ENCODE measurements at regions not wholly inside any gene's neighbourhood (a gene's known extent, or its start where the extent isn't known, plus 50 kb on each side); places are given as distances from the start of the nearest gene placed in this dataset.

DNA sequence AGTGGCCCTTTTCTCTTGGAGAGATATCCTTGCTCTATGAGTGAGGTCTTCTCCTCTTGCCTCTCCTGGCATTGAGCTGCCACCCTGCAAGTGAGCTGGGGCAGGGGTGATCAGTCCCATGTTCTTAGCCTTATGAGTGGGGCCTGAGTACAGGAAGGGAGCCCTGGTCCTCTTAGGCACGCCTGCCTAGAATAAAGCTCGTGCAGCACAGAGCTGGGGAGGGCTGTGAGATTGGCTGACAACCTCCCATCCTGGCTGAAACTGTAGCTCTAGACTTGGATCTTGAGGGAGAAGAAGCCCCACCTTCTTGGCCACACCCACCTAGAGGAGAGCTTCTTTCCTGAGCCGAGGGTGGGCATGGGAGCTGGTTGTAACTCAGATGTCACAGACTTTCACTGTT, 305.0 kb upstream of the ZNF32 start:
- TF ChIP-seq CTCF (IDR thresholded peaks at IDR 0.05; ENCODE audit: insufficient read depth, low read depth, low read length): no peak
- CTCF ChIA-PET: interaction anchor here (0.6 to 2.2 kb wide), 4 partner anchors 9 to 433 kb away, joined by 3 to 8 read pairs (median 4); no protein-coding TSS in a partner anchor

DNA sequence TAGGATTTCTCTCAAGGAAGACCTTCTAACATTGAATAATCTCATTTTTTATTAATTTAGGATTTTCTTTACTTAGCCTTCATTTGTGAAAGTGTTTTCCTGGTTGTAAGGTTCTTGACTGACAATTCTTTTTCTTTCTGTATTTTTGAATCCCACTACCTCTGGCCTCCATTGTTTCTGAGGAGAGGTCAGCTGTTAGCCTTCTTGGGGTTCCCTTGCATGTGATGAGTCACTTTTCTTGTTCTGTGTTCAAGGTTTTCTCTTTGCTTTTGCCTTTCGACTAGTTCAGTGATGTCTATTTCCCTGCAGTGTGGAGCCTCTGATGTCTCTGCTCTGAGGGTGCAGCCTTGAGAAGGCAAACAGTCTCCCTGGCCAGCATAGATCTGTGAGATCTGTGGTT, 304.1 kb upstream of the ZNF32 start:
- no peaks in the 10 kb centered on the region for H3K36me3 ChIP-seq (ENCODE audit: control insufficient read depth, insufficient read depth, low read length)
- CTCF ChIA-PET: interaction anchor here (0.9 to 1.1 kb wide), 2 partner anchors 22 to 434 kb away, joined by 3 to 4 read pairs; no protein-coding TSS in a partner anchor
- no peak for DNase-seq (ENCODE audit: low read depth)
- POLR2A ChIA-PET: no interaction called here
- no peaks in the 10 kb centered on the region for H3K27me3 ChIP-seq (ENCODE audit: control insufficient read depth, insufficient read depth, low read length)
- no peak for TF ChIP-seq CTCF (IDR thresholded peaks at IDR 0.05; ENCODE audit: insufficient read depth, low read depth, low read length)
- no peak overlapping the region for H3K4me3 ChIP-seq (ENCODE audit: low read depth, low read length)

More for the DNA sequence above, 305.0 kb upstream of the ZNF32 start:
- Histone ChIP-seq H3K36me3 (ENCODE audit: control insufficient read depth, insufficient read depth, low read length) (no peaks in the 10 kb centered on the region), H3K27me3 (ENCODE audit: control insufficient read depth, insufficient read depth, low read length) (no peaks in the 10 kb centered on the region), H3K4me3 (ENCODE audit: low read depth, low read length) (no peak overlapping the region)
- POLR2A ChIA-PET: no interaction called here
- no peak for DNase-seq (ENCODE audit: low read depth)

DNA sequence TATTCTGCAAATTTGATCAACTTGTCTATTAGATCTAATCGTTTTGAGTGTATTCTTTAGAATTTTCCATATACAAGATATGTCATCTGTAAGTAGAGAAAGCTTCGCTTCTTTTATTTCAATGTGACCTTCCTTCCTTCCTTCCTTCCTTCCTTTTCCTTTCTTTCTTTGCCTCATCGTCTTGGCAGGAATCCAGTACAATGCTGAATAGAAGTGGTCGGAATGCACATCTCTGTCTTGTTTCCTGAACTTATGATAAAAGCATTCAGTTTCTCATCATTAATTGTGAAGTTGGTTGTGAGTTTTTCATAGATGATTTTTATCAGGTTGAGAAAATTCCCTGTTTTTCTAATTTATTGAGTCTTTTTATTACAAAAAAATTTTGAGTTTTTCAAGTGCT, 300.7 kb upstream of the ZNF32 start:
- Histone ChIP-seq H3K36me3 (ENCODE audit: control insufficient read depth, insufficient read depth, low read length) (no peaks in the 10 kb centered on the region), H3K27me3 (ENCODE audit: control insufficient read depth, insufficient read depth, low read length) (no peaks in the 10 kb centered on the region), H3K4me3 (ENCODE audit: low read depth, low read length) (no peak overlapping the region)
- TF ChIP-seq CTCF (IDR thresholded peaks at IDR 0.05; ENCODE audit: insufficient read depth, low read depth, low read length): no peak
- ChIA-PET CTCF (no interaction called here), POLR2A (no interaction called here)
- DNase-seq (ENCODE audit: low read depth): no peak

DNA sequence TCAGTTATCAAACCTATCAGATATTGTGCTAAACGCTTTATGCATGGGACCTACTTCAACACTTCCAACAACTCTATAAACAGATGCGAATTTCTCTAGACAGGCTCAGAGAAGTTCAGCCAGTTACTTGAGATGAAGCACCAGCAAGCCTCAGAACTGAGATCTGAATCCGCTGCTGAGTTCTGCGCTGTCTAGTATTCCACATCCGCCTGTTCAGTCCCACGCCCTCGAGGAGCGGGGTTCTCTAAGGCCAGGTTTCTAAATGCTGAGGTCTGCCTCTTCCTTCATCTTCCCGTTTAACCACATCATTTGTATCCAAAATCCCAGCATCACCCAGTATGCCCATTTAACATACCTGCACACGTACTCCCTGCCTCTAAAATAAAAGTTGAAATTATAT, 297.8 kb upstream of the ZNF32 start:
- CTCF ChIA-PET: no interaction called here
- POLR2A ChIA-PET: no interaction called here
- TF ChIP-seq CTCF (IDR thresholded peaks at IDR 0.05; ENCODE audit: insufficient read depth, low read depth, low read length): no peak

DNA sequence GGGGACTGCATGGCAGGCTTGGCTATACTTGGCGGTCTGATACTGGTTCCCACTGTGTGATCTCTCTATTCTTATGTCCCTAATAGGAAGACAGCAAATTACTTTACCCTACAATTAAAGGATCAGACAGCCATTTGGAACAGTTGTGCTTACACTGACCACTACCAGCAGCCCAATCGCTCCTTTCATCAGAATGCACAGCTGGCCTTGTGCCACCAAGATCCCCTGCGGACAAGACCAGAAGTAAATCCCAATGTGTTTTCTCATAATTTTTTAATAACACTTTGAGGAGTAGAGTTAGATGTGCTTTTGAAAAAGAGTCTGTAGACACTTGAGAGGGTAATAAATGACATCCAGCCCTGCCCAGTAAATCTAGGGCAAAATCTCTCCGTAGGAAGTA, 297.2 kb upstream of the ZNF32 start:
- ChIA-PET POLR2A (no interaction called here), CTCF (no interaction called here)
- H3K4me3 ChIP-seq (ENCODE audit: low read depth, low read length): no peak overlapping the region
- TF ChIP-seq CTCF (IDR thresholded peaks at IDR 0.05; ENCODE audit: insufficient read depth, low read depth, low read length): no peak
- no peaks in the 10 kb centered on the region for H3K27me3 ChIP-seq (ENCODE audit: control insufficient read depth, insufficient read depth, low read length)
- no peak for DNase-seq (ENCODE audit: low read depth)
- H3K36me3 ChIP-seq (ENCODE audit: control insufficient read depth, insufficient read depth, low read length): no peaks in the 10 kb centered on the region

More for the DNA sequence above, 297.8 kb upstream of the ZNF32 start:
- DNase-seq (ENCODE audit: low read depth): no peak
- H3K27me3 ChIP-seq (ENCODE audit: control insufficient read depth, insufficient read depth, low read length): no peaks in the 10 kb centered on the region
- no peak overlapping the region for H3K4me3 ChIP-seq (ENCODE audit: low read depth, low read length)
- no peaks in the 10 kb centered on the region for H3K36me3 ChIP-seq (ENCODE audit: control insufficient read depth, insufficient read depth, low read length)
